SK-N-DZ (cell line): ENCODE measurements at regions not wholly inside any gene's neighbourhood (a gene's known extent, or its start where the extent isn't known, plus 50 kb on each side); places are given as distances from the start of the nearest gene placed in this dataset.
A peak's percentile ranks its signal among the peaks of the same experiment; 100 is the strongest.
"Not testable (repeated sequence)": the region's sequence is repeated elsewhere in the genome, so short reads cannot be mapped to it uniquely, and the experiment has no call there.

Source experiments
- DNase-seq: peaks from one replicate; pipeline ENCODE4 v3.0.0-alpha.2; 2015; ENCODE audit warnings: low spot score

- DNase-seq = no peak
Observed at GRCh38 chr11:79536155-79536917, 95.5 kb upstream of the TENM4 start.

- DNase-seq = no peak
Observed at GRCh38 chr11:79535606-79536005, 94.8 kb upstream of the TENM4 start.

GRCh38 chr11:79525257-79525656 is 84.4 kb upstream of the TENM4 start:
- DNase-seq = no peak

- DNase-seq = no peak
Observed at GRCh38 chr11:79522626-79523025, 81.8 kb upstream of the TENM4 start.

GRCh38 chr11:79520086-79520485 is 79.3 kb upstream of the TENM4 start:
- no peak for DNase-seq

- DNase-seq = no peak
Observed at GRCh38 chr11:79515781-79516180, 75.0 kb upstream of the TENM4 start.

GRCh38 chr11:79514695-79515094 is 73.9 kb upstream of the TENM4 start:
- no peak for DNase-seq

GRCh38 chr11:79514290-79514689 is 73.5 kb upstream of the TENM4 start:
- no peak for DNase-seq

- DNase-seq = peak; percentile 76
Observed at GRCh38 chr11:79512706-79513469, 72.1 kb upstream of the TENM4 start.

- DNase-seq = peak; percentile 48
Observed at GRCh38 chr11:79510960-79511359, 70.1 kb upstream of the TENM4 start.

- DNase-seq = no peak
Observed at GRCh38 chr11:79508461-79508860, 67.6 kb upstream of the TENM4 start.

GRCh38 chr11:79507706-79508105 is 66.9 kb upstream of the TENM4 start:
- DNase-seq = no peak

- DNase-seq = no peak
Observed at GRCh38 chr11:79506734-79507344, 66.0 kb upstream of the TENM4 start.

GRCh38 chr11:79506124-79506523 is 65.3 kb upstream of the TENM4 start:
- DNase-seq = no peak

- peak; percentile 40 for DNase-seq
Observed at GRCh38 chr11:79503028-79503427, 62.2 kb upstream of the TENM4 start.

GRCh38 chr11:79501707-79502106 is 60.9 kb upstream of the TENM4 start:
- DNase-seq = no peak

GRCh38 chr11:79499929-79500328 is 59.1 kb upstream of the TENM4 start:
- DNase-seq = not testable (repeated sequence)

GRCh38 chr11:79498667-79499066 is 57.8 kb upstream of the TENM4 start:
- no peak for DNase-seq

GRCh38 chr11:79493555-79494171 is 52.8 kb upstream of the TENM4 start:
- peak; percentile 85 for DNase-seq

GRCh38 chr11:79492008-79492407 is 51.2 kb upstream of the TENM4 start:
- no peak for DNase-seq
